ENCODE measurements at regions not wholly inside any gene's neighbourhood (a gene's known extent, or its start where the extent isn't known, plus 50 kb on each side); places are given as distances from the start of the nearest gene placed in this dataset.

DNA sequence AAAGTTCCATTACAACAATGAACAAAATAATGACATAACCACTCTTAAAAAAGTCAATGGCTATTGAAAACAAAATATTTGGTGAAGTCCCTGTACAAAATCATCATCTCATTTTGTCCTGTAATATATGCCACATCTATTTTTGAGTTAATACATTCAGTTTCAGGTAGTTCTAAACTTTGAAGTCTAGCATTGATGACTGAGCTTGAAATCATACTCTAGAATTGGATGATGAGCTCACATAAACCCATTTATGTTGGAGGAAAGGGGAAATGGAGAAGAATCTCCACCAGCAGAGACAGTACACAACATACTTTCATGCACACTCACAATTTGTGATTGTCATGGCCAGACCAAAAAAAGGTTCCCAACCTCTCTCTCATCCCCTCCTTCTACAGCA lies 371.1 kb upstream of the NR3C2 start:
- H3K36me3 ChIP-seq (ENCODE audit: control insufficient read depth in 2 of 4, insufficient read depth in 4 of 4, low read length in 3 of 4), result no peaks in the 10 kb centered on the region
- FAIRE-seq (no peak), DNase-seq (ENCODE audit: low read depth in 1 of 2, low spot score in 2 of 2) (no peak)
- H3K4ac ChIP-seq (replicated peaks; ENCODE audit: insufficient read length, low read depth, low read length), result no peak overlapping the region
- H2AK5ac ChIP-seq (ENCODE audit: low read depth, low read length), result no peak overlapping the region
- no peak overlapping the region for H4K5ac ChIP-seq (ENCODE audit: insufficient read length, low read depth, low read length)
- H4K20me1 ChIP-seq (replicated peaks in 1 of 2; ENCODE audit: control insufficient read depth in 1 of 2, insufficient read depth in 2 of 2, low read length in 2 of 2), result no peaks in the 10 kb centered on the region
- H3K79me2 ChIP-seq (ENCODE audit: control insufficient read depth in 1 of 2, insufficient read depth in 2 of 2, low read length in 2 of 2), result no peaks in the 10 kb centered on the region
- no peak overlapping the region for H2BK20ac ChIP-seq (ENCODE audit: low read length)
- no peaks in the 10 kb centered on the region for H3K27me3 ChIP-seq (replicated peaks in 1 of 4; ENCODE audit: control insufficient read depth in 3 of 4, extremely low read depth in 1 of 4, insufficient read depth in 3 of 4, low read length in 3 of 4)
- H3K27ac ChIP-seq (ENCODE audit: low read depth, low read length), result no peak overlapping the region
- no peak overlapping the region for H3K4me2 ChIP-seq (ENCODE audit: insufficient read depth in 1 of 2, low read depth in 2 of 2, low read length in 2 of 2)
- no peak overlapping the region for H2AFZ ChIP-seq (ENCODE audit: low read length)
- no peak overlapping the region for H2BK12ac ChIP-seq (ENCODE audit: low read depth, low read length)
- no peak overlapping the region for H3K4me3 ChIP-seq (ENCODE audit: extremely low read depth in 1 of 4, insufficient read depth in 2 of 4, low read depth in 3 of 4, low read length in 4 of 4)
- H3K23me2 ChIP-seq (ENCODE audit: low read depth, low read length), result no peaks in the 10 kb centered on the region
- H3K79me1 ChIP-seq (ENCODE audit: low read depth, low read length), result no peaks in the 10 kb centered on the region
- H3K4me1 ChIP-seq (replicated peaks in 1 of 4; ENCODE audit: control insufficient read depth in 3 of 4, insufficient read depth in 4 of 4, low read length in 3 of 4), result no peaks in the 10 kb centered on the region
- H3K9me3 ChIP-seq (ENCODE audit: insufficient read depth in 2 of 2, low read depth in 1 of 2, low read length in 1 of 2), result no peaks in the 10 kb centered on the region
- H3K9ac ChIP-seq (replicated peaks in 1 of 4; ENCODE audit: extremely low read depth in 1 of 4, low read depth in 3 of 4, low read length in 3 of 4), result no peak overlapping the region
- H3K23ac ChIP-seq (ENCODE audit: insufficient read length), result no peak overlapping the region
- POLR2A ChIA-PET (ENCODE audit: partially characterized antibody), result no interaction called here
- H3K18ac ChIP-seq (ENCODE audit: extremely low read depth, low read length), result no peak overlapping the region
- no peak overlapping the region for H3K56ac ChIP-seq (replicated peaks; ENCODE audit: insufficient read length, low read depth, low read length)
- no peak overlapping the region for H2BK15ac ChIP-seq (ENCODE audit: low read length)
- no peak overlapping the region for H4K91ac ChIP-seq (replicated peaks; ENCODE audit: insufficient read length, low read length)
- H4K8ac ChIP-seq (ENCODE audit: extremely low read depth, insufficient read depth, low read length), result no peak overlapping the region
- CTCF ChIA-PET (ENCODE audit: partially characterized antibody), result interaction anchor here (1.3 kb wide), 1 partner anchor 11 kb away, joined by 4 read pairs; no protein-coding TSS in a partner anchor
- no peak overlapping the region for H2BK5ac ChIP-seq (ENCODE audit: low read depth, low read length)
- no peak overlapping the region for H2BK120ac ChIP-seq (replicated peaks; ENCODE audit: low read depth, low read length)
- no peak overlapping the region for H3K14ac ChIP-seq (ENCODE audit: insufficient read length)
- TF ChIP-seq, protein P1, sequence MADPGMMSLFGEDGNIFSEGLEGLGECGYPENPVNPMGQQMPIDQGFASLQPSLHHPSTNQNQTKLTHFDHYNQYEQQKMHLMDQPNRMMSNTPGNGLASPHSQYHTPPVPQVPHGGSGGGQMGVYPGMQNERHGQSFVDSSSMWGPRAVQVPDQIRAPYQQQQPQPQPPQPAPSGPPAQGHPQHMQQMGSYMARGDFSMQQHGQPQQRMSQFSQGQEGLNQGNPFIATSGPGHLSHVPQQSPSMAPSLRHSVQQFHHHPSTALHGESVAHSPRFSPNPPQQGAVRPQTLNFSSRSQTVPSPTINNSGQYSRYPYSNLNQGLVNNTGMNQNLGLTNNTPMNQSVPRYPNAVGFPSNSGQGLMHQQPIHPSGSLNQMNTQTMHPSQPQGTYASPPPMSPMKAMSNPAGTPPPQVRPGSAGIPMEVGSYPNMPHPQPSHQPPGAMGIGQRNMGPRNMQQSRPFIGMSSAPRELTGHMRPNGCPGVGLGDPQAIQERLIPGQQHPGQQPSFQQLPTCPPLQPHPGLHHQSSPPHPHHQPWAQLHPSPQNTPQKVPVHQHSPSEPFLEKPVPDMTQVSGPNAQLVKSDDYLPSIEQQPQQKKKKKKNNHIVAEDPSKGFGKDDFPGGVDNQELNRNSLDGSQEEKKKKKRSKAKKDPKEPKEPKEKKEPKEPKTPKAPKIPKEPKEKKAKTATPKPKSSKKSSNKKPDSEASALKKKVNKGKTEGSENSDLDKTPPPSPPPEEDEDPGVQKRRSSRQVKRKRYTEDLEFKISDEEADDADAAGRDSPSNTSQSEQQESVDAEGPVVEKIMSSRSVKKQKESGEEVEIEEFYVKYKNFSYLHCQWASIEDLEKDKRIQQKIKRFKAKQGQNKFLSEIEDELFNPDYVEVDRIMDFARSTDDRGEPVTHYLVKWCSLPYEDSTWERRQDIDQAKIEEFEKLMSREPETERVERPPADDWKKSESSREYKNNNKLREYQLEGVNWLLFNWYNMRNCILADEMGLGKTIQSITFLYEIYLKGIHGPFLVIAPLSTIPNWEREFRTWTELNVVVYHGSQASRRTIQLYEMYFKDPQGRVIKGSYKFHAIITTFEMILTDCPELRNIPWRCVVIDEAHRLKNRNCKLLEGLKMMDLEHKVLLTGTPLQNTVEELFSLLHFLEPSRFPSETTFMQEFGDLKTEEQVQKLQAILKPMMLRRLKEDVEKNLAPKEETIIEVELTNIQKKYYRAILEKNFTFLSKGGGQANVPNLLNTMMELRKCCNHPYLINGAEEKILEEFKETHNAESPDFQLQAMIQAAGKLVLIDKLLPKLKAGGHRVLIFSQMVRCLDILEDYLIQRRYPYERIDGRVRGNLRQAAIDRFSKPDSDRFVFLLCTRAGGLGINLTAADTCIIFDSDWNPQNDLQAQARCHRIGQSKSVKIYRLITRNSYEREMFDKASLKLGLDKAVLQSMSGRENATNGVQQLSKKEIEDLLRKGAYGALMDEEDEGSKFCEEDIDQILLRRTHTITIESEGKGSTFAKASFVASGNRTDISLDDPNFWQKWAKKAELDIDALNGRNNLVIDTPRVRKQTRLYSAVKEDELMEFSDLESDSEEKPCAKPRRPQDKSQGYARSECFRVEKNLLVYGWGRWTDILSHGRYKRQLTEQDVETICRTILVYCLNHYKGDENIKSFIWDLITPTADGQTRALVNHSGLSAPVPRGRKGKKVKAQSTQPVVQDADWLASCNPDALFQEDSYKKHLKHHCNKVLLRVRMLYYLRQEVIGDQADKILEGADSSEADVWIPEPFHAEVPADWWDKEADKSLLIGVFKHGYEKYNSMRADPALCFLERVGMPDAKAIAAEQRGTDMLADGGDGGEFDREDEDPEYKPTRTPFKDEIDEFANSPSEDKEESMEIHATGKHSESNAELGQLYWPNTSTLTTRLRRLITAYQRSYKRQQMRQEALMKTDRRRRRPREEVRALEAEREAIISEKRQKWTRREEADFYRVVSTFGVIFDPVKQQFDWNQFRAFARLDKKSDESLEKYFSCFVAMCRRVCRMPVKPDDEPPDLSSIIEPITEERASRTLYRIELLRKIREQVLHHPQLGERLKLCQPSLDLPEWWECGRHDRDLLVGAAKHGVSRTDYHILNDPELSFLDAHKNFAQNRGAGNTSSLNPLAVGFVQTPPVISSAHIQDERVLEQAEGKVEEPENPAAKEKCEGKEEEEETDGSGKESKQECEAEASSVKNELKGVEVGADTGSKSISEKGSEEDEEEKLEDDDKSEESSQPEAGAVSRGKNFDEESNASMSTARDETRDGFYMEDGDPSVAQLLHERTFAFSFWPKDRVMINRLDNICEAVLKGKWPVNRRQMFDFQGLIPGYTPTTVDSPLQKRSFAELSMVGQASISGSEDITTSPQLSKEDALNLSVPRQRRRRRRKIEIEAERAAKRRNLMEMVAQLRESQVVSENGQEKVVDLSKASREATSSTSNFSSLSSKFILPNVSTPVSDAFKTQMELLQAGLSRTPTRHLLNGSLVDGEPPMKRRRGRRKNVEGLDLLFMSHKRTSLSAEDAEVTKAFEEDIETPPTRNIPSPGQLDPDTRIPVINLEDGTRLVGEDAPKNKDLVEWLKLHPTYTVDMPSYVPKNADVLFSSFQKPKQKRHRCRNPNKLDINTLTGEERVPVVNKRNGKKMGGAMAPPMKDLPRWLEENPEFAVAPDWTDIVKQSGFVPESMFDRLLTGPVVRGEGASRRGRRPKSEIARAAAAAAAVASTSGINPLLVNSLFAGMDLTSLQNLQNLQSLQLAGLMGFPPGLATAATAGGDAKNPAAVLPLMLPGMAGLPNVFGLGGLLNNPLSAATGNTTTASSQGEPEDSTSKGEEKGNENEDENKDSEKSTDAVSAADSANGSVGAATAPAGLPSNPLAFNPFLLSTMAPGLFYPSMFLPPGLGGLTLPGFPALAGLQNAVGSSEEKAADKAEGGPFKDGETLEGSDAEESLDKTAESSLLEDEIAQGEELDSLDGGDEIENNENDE (IDR thresholded peaks at IDR 0.05; ENCODE audit: insufficient replicate concordance, low read length), result no peak
- TF ChIP-seq SUZ12 (IDR thresholded peaks at IDR 0.05; ENCODE audit: low read length), result no peak

Measured in H1 (cell line).